WTC11 (cell line): ENCODE measurements at regions not wholly inside any gene's neighbourhood (a gene's known extent, or its start where the extent isn't known, plus 50 kb on each side); places are given as distances from the start of the nearest gene placed in this dataset.
A peak's percentile ranks its signal among the peaks of the same experiment; 100 is the strongest.

Experiments used
- ATAC-seq: fragments of 200-7000 bp; cut with Tn5 transposase; 2 replicates; pipeline ENCODE4 v1.10.0; 2021; ENCODE audit warnings: mild to moderate bottlenecking, moderate library complexity
- CTCF ChIA-PET: fragments of 300-600 bp; sonication (Branson Sonifier 250); formaldehyde crosslinking; loops from one replicate; lab custom pipeline; 2021; ENCODE audit warnings: antibody characterized with exemption; lab: Charles Lee
- POLR2A ChIA-PET: fragments of 350-600 bp; sonication (Branson Sonifier 250); formaldehyde crosslinking; loops from one replicate; lab custom pipeline; 2021; ENCODE audit warnings: antibody characterized with exemption; lab: Charles Lee
- DNase-seq: peaks from one replicate; pipeline ENCODE4 v3.0.0; 2021; ENCODE audit warnings: low spot score
- H3K27ac Mint-ChIP-seq: 2 replicates; pipeline ENCODE4 v1.8.0; 2021; ENCODE audit warnings: mixed read lengths
- H3K27me3 Mint-ChIP-seq: 2 replicates; pipeline ENCODE4 v1.8.0; 2021; ENCODE audit warnings: low read depth, mild to moderate bottlenecking, moderate library complexity, mixed read lengths
- H3K36me3 Mint-ChIP-seq: 2 replicates; pipeline ENCODE4 v1.8.0; 2021; ENCODE audit warnings: mixed read lengths
- H3K4me1 Mint-ChIP-seq: 2 replicates; pipeline ENCODE4 v1.8.0; 2022; ENCODE audit warnings: mixed read lengths
- H3K4me3 Mint-ChIP-seq: 2 replicates; pipeline ENCODE4 v1.8.0; 2021; ENCODE audit warnings: mild to moderate bottlenecking, moderate library complexity, mixed read lengths
- H3K9me3 Mint-ChIP-seq: 2 replicates; pipeline ENCODE4 v1.8.0; 2021; ENCODE audit warnings: mixed read lengths
- CREB1 ChIP-seq: sonication (generic); formaldehyde crosslinking; IDR thresholded peaks from 2 replicates; pipeline ENCODE4 v1.8.0; 2023; ENCODE audit warnings: mild to moderate bottlenecking, missing genetic modification reagents
- GRHL2 ChIP-seq: fragments of 250-450 bp; sonication (Bioruptor Pico); IDR thresholded peaks from 2 replicates; pipeline ENCODE4 v1.8.0; 2022; ENCODE audit warnings: mild to moderate bottlenecking, moderate library complexity; ENCODE audit not compliant: insufficient replicate concordance, severe bottlenecking
- HMGA2 ChIP-seq: fragments of 250-450 bp; sonication (Bioruptor Pico); IDR thresholded peaks from 2 replicates; pipeline ENCODE4 v1.4.0; 2021; ENCODE audit warnings: mild to moderate bottlenecking, moderate library complexity
- IRF2 ChIP-seq: sonication (generic); formaldehyde crosslinking; IDR thresholded peaks from 2 replicates; pipeline ENCODE4 v1.8.0; 2022; ENCODE audit warnings: low read depth, missing genetic modification reagents, borderline replicate concordance
- MXD4 ChIP-seq: fragments of 250-450 bp; sonication (Bioruptor Pico); IDR thresholded peaks from 2 replicates; pipeline ENCODE4 v1.8.0; 2021; ENCODE audit warnings: mild to moderate bottlenecking, moderate library complexity, borderline replicate concordance
- NFE2L1 ChIP-seq: sonication (generic); formaldehyde crosslinking; IDR thresholded peaks from 2 replicates; pipeline ENCODE4 v1.8.1; 2023; ENCODE audit warnings: missing genetic modification reagents
- NR1H2 ChIP-seq: sonication (generic); formaldehyde crosslinking; IDR thresholded peaks from 2 replicates; pipeline ENCODE4 v1.9.0; 2021; ENCODE audit warnings: mild to moderate bottlenecking, moderate library complexity, missing genetic modification reagents
- OVOL2 ChIP-seq: fragments of 250-450 bp; sonication (Bioruptor Pico); IDR thresholded peaks from 2 replicates; pipeline ENCODE4 v1.9.0; 2021; ENCODE audit warnings: mild to moderate bottlenecking, borderline replicate concordance
- PRDM15 ChIP-seq: sonication (generic); formaldehyde crosslinking; IDR thresholded peaks from 2 replicates; pipeline ENCODE4 v1.8.0; 2022; ENCODE audit warnings: missing genetic modification reagents
- PRRX2 ChIP-seq: fragments of 250-450 bp; sonication (Bioruptor Pico); IDR thresholded peaks from 2 replicates; pipeline ENCODE4 v1.8.0; 2021; ENCODE audit warnings: mild to moderate bottlenecking
- RORB ChIP-seq: fragments of 250-450 bp; sonication (Bioruptor Pico); IDR thresholded peaks from 2 replicates; pipeline ENCODE4 v1.9.0; 2021; ENCODE audit warnings: mild to moderate bottlenecking
- SMAD4 ChIP-seq: sonication (generic); formaldehyde crosslinking; IDR thresholded peaks from 2 replicates; pipeline ENCODE4 v1.8.0; 2022; ENCODE audit warnings: mild to moderate bottlenecking, missing genetic modification reagents
- TCF7 ChIP-seq: sonication (generic); formaldehyde crosslinking; IDR thresholded peaks from 2 replicates; pipeline ENCODE4 v1.8.0; 2022; ENCODE audit warnings: mild to moderate bottlenecking, low read depth, missing genetic modification reagents, moderate library complexity
- TEAD1 ChIP-seq: sonication (generic); formaldehyde crosslinking; IDR thresholded peaks from 2 replicates; pipeline ENCODE4 v1.8.0; 2022; ENCODE audit warnings: mild to moderate bottlenecking, missing genetic modification reagents
- ZNF121 ChIP-seq: sonication (generic); formaldehyde crosslinking; IDR thresholded peaks from 2 replicates; pipeline ENCODE4 v1.8.0; 2023; ENCODE audit warnings: missing genetic modification reagents
- ZNF219 ChIP-seq: sonication (generic); formaldehyde crosslinking; IDR thresholded peaks from 2 replicates; pipeline ENCODE4 v1.8.0; 2023; ENCODE audit warnings: missing genetic modification reagents, mild to moderate bottlenecking, borderline replicate concordance
- ZNF263 ChIP-seq: sonication (generic); formaldehyde crosslinking; IDR thresholded peaks from 2 replicates; pipeline ENCODE4 v1.8.1; 2022; ENCODE audit warnings: low read depth, mild to moderate bottlenecking, moderate library complexity, missing genetic modification reagents
- ZNF281 ChIP-seq: sonication (generic); formaldehyde crosslinking; IDR thresholded peaks from 2 replicates; pipeline ENCODE4 v1.8.0; 2023; ENCODE audit warnings: mild to moderate bottlenecking, missing genetic modification reagents
- ZNF317 ChIP-seq: sonication (generic); formaldehyde crosslinking; IDR thresholded peaks from 2 replicates; pipeline ENCODE4 v1.8.1; 2023; ENCODE audit warnings: low read depth, mild to moderate bottlenecking, moderate library complexity, missing genetic modification reagents, borderline replicate concordance
- ZNF416 ChIP-seq: fragments of 250-450 bp; sonication (Bioruptor Pico); IDR thresholded peaks from 2 replicates; pipeline ENCODE4 v1.9.0; 2021; ENCODE audit warnings: mild to moderate bottlenecking, inconsistent platforms
- TF ChIP-seq, protein P1 (sequence below): sonication (generic); formaldehyde crosslinking; IDR thresholded peaks from 2 replicates; pipeline ENCODE4 v1.8.0; 2023; ENCODE audit warnings: missing genetic modification reagents
- TF ChIP-seq, protein P2 (sequence below): fragments of 250-450 bp; sonication (Bioruptor Pico); IDR thresholded peaks from 2 replicates; pipeline ENCODE4 v2.1.2; 2022; ENCODE audit warnings: mild to moderate bottlenecking, moderate library complexity
- TF ChIP-seq, protein P3 (sequence below): fragments of 250-450 bp; sonication (Bioruptor Pico); IDR thresholded peaks from 2 replicates; pipeline ENCODE4 v1.9.0; 2021; ENCODE audit warnings: moderate library complexity, mild to moderate bottlenecking, inconsistent platforms, borderline replicate concordance

GRCh38 chr7:25832456-25832855, 319.5 kb upstream of the NFE2L3 start:
- POLR2A ChIA-PET: no interaction called here
- ATAC-seq (no peak), DNase-seq (no peak)
- Mint-ChIP-seq H3K9me3 (peaks cover 6% of the 10 kb centered on the region), H3K4me3 (no peak overlapping the region), H3K27ac (no peak overlapping the region)
- TF ChIP-seq MXD4 (CRISPR knock-in tag) (no peak), ZNF219 (no peak), NR1H2 (CRISPR knock-in tag) (no peak), TCF7 (CRISPR knock-in tag) (no peak), HMGA2 (CRISPR knock-in tag) (no peak), CREB1 (no peak), PRDM15 (CRISPR knock-in tag) (no peak), NFE2L1 (CRISPR knock-in tag) (no peak), ZNF281 (CRISPR knock-in tag) (no peak), IRF2 (no peak), ZNF416 (CRISPR knock-in tag) (no peak), RORB (CRISPR knock-in tag) (no peak), OVOL2 (CRISPR knock-in tag) (no peak), ZNF121 (CRISPR knock-in tag) (no peak)
- TF ChIP-seq, protein P1, sequence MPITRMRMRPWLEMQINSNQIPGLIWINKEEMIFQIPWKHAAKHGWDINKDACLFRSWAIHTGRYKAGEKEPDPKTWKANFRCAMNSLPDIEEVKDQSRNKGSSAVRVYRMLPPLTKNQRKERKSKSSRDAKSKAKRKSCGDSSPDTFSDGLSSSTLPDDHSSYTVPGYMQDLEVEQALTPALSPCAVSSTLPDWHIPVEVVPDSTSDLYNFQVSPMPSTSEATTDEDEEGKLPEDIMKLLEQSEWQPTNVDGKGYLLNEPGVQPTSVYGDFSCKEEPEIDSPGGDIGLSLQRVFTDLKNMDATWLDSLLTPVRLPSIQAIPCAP (CRISPR knock-in tag): no peak
- TF ChIP-seq, protein P2, sequence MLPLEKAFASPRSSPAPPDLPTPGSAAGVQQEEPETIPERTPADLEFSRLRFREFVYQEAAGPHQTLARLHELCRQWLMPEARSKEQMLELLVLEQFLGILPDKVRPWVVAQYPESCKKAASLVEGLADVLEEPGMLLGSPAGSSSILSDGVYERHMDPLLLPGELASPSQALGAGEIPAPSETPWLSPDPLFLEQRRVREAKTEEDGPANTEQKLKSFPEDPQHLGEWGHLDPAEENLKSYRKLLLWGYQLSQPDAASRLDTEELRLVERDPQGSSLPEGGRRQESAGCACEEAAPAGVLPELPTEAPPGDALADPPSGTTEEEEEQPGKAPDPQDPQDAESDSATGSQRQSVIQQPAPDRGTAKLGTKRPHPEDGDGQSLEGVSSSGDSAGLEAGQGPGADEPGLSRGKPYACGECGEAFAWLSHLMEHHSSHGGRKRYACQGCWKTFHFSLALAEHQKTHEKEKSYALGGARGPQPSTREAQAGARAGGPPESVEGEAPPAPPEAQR (CRISPR knock-in tag): no peak
- TF ChIP-seq, all 79 proteins: peak for 0
- Mint-ChIP-seq H3K27me3 (no peaks in the 10 kb centered on the region; the same call in 1 of the 2 replicates), H3K4me1 (peaks cover 41% of the 10 kb centered on the region), H3K36me3 (no peaks in the 10 kb centered on the region)
- CTCF ChIA-PET: interaction anchor here (1.2 kb wide), 1 partner anchor 22 kb away, joined by 3 read pairs; no protein-coding TSS in a partner anchor

GRCh38 chr7:25832929-25833328, 319.1 kb upstream of the NFE2L3 start:
- ChIA-PET CTCF (no interaction called here), POLR2A (no interaction called here)
- no peak overlapping the region for H3K27ac Mint-ChIP-seq
- no peak overlapping the region for H3K4me3 Mint-ChIP-seq
- ATAC-seq (peak; percentile 48; the same call in 1 of the 2 replicates), DNase-seq (no peak)
- no peaks in the 10 kb centered on the region; the same call in 1 of the 2 replicates for H3K27me3 Mint-ChIP-seq
- H3K36me3 Mint-ChIP-seq: no peaks in the 10 kb centered on the region
- peaks cover 6% of the 10 kb centered on the region for H3K9me3 Mint-ChIP-seq
- H3K4me1 Mint-ChIP-seq: peaks cover 41% of the 10 kb centered on the region
- TF ChIP-seq ZNF317 (CRISPR knock-in tag) (no peak), PRRX2 (CRISPR knock-in tag) (no peak), ZNF263 (CRISPR knock-in tag) (no peak), GRHL2 (no peak), SMAD4 (CRISPR knock-in tag) (no peak), TEAD1 (CRISPR knock-in tag) (no peak)
- TF ChIP-seq, protein P3, sequence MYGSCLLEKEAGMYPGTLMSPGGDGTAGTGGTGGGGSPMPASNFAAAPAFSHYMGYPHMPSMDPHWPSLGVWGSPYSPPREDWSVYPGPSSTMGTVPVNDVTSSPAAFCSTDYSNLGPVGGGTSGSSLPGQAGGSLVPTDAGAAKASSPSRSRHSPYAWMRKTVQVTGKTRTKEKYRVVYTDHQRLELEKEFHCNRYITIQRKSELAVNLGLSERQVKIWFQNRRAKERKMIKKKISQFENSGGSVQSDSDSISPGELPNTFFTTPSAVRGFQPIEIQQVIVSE (CRISPR knock-in tag): no peak
